Endothelial cell of umbilical vein (primary cell): ENCODE measurements at regions not wholly inside any gene's neighbourhood (a gene's known extent, or its start where the extent isn't known, plus 50 kb on each side); places are given as distances from the start of the nearest gene placed in this dataset.

Experiments used
- CTCF ChIP-seq, 2 donors: IDR thresholded peaks; 1 replicate in 1 of 2; 2 replicates in 1 of 2; pipeline ENCODE4 v1.5.1; 2011; ENCODE audit warnings: low read length in 2 of 2, mild to moderate bottlenecking in 2 of 2, moderate library complexity in 2 of 2, control low read depth in 1 of 2, inconsistent platforms in 1 of 2, low read depth in 1 of 2; ENCODE audit not compliant: insufficient read depth in 1 of 2; ENCODE audit errors: extremely low read depth in 1 of 2
- POLR2A ChIP-seq: IDR thresholded peaks from 2 replicates; pipeline ENCODE4 v1.6.1; 2012; ENCODE audit warnings: low read depth, mild to moderate bottlenecking, control low read depth, low read length

- no peak for TF ChIP-seq POLR2A
- TF ChIP-seq CTCF (IDR thresholded peaks at IDR 0.05; ENCODE audit: extremely low read depth in 1 of 2, insufficient read depth in 1 of 2, low read depth in 1 of 2, low read length in 2 of 2): no peak
These were observed 1751.9 kb downstream of the ARAP2 start for GRCh38 chr4:34492414-34492813.
